ENCODE measurements at regions not wholly inside any gene's neighbourhood (a gene's known extent, or its start where the extent isn't known, plus 50 kb on each side); places are given as distances from the start of the nearest gene placed in this dataset.

GRCh38 chr2:175468431-175469098 is 287.1 kb upstream of the ATP5MC3 start:
- no peak for TF ChIP-seq EP300 (IDR thresholded peaks at IDR 0.05)
- no peak for TF ChIP-seq POLR2A (IDR thresholded peaks at IDR 0.05)
- no peak for TF ChIP-seq POLR2AphosphoS5 (IDR thresholded peaks at IDR 0.05)
- no peak for TF ChIP-seq CTCF (IDR thresholded peaks at IDR 0.05)
- Histone ChIP-seq H3K4me1 (no peaks in the 10 kb centered on the region), H3K27ac (no peak overlapping the region), H3K9me3 (no peaks in the 10 kb centered on the region), H3K36me3 (no peaks in the 10 kb centered on the region), H3K27me3 (no peaks in the 10 kb centered on the region), H3K4me3 (no peak overlapping the region)
- 69 to 78% (median 71%) methylated on average over 7 of the region's 7 CpGs for WGBS, 5 donors
- no peak for DNase-seq
- intact Hi-C loops (cut with DNase I; ENCODE audit: low total_unique reads) = no loop called here

GRCh38 chr2:175465101-175465500 is 283.6 kb upstream of the ATP5MC3 start:
- Histone ChIP-seq H3K4me1 (no peaks in the 10 kb centered on the region), H3K27ac (no peak overlapping the region), H3K4me3 (no peak overlapping the region), H3K9me3 (peaks cover 0 to 9% (median 8%) of the 10 kb centered on the region in 4 donors), H3K27me3 (no peaks in the 10 kb centered on the region), H3K36me3 (no peaks in the 10 kb centered on the region)
- intact Hi-C loops (cut with DNase I; ENCODE audit: low total_unique reads) = no loop called here
- no peak for DNase-seq
- TF ChIP-seq POLR2AphosphoS5 (IDR thresholded peaks at IDR 0.05) (no peak), EP300 (IDR thresholded peaks at IDR 0.05) (no peak), POLR2A (IDR thresholded peaks at IDR 0.05) (no peak), CTCF (IDR thresholded peaks at IDR 0.05) (no peak)

GRCh38 chr2:175464311-175464670 is 282.8 kb upstream of the ATP5MC3 start:
- intact Hi-C loops (cut with DNase I; ENCODE audit: low total_unique reads) = no loop called here

GRCh38 chr2:175463589-175464310 is 282.2 kb upstream of the ATP5MC3 start:
- H3K4me1 ChIP-seq = no peaks in the 10 kb centered on the region
- H3K27ac ChIP-seq = no peak overlapping the region
- H3K9me3 ChIP-seq = peaks cover 0 to 9% (median 8%) of the 10 kb centered on the region in 4 donors
- no peaks in the 10 kb centered on the region for H3K27me3 ChIP-seq
- 67 to 76% (median 72%) methylated on average over 11 of the region's 11 CpGs for WGBS, 5 donors
- intact Hi-C loops (cut with DNase I; ENCODE audit: low total_unique reads) = no loop called here
- H3K36me3 ChIP-seq = no peaks in the 10 kb centered on the region
- DNase-seq = no peak
- H3K4me3 ChIP-seq = no peak overlapping the region
- no peak for TF ChIP-seq EP300 (IDR thresholded peaks at IDR 0.05)
- TF ChIP-seq POLR2A (IDR thresholded peaks at IDR 0.05) = no peak
- no peak for TF ChIP-seq POLR2AphosphoS5 (IDR thresholded peaks at IDR 0.05)
- TF ChIP-seq CTCF (IDR thresholded peaks at IDR 0.05) = no peak

More at GRCh38 chr2:175464311-175464670, 282.8 kb upstream of the ATP5MC3 start:
- TF ChIP-seq CTCF (IDR thresholded peaks at IDR 0.05) (no peak), POLR2A (IDR thresholded peaks at IDR 0.05) (no peak), POLR2AphosphoS5 (IDR thresholded peaks at IDR 0.05) (no peak), EP300 (IDR thresholded peaks at IDR 0.05) (no peak)
- Histone ChIP-seq H3K36me3 (no peaks in the 10 kb centered on the region), H3K4me1 (no peaks in the 10 kb centered on the region), H3K4me3 (no peak overlapping the region), H3K9me3 (peaks cover 0 to 9% (median 8%) of the 10 kb centered on the region in 4 donors), H3K27ac (no peak overlapping the region), H3K27me3 (no peaks in the 10 kb centered on the region)
- no peak for DNase-seq
- WGBS, 5 donors = 84 to 94% (median 93%) methylated on average over 7 of the region's 7 CpGs
